HCT116 (cell line): ENCODE measurements at regions not wholly inside any gene's neighbourhood (a gene's known extent, or its start where the extent isn't known, plus 50 kb on each side); places are given as distances from the start of the nearest gene placed in this dataset.

Source experiments
- ATAC-seq: fragments of 200-7000 bp; cut with Tn5 transposase; 2 replicates; pipeline ENCODE4 v1.9.1; 2020; ENCODE audit warnings: mild to moderate bottlenecking, moderate library complexity
- BruUV-seq: library from RNA; stranded (reverse); fragments of 400-500 nt; replicated peaks from 2 replicates; lab custom pipeline; 2021; lab: Mats Ljungman, UMichigan
- CTCF ChIA-PET: fragments of 300-600 bp; sonication (Branson Sonifier 250); formaldehyde crosslinking; loops from one replicate; lab custom pipeline; 2021; ENCODE audit warnings: antibody characterized with exemption; lab: Charles Lee
- POLR2A ChIA-PET: fragments of 300-600, 350-600 bp; sonication (Branson Sonifier 250); formaldehyde crosslinking; loops from one replicate; lab custom pipeline; 2021; ENCODE audit warnings: antibody characterized with exemption; lab: Charles Lee
- RAD21 ChIA-PET, 2 experiments: fragments of 300-600 bp; sonication (Branson Sonifier 250); formaldehyde crosslinking; loops; one replicate each; lab custom pipeline; 2023; ENCODE audit warnings: low total read pairs in 2 of 2; ENCODE audit not compliant: uncharacterized antibody in 2 of 2, unreplicated experiment in 2 of 2, low non-redundant PET in 1 of 2; lab: Charles Lee
- DNase-seq: peaks from one replicate; pipeline ENCODE4 v3.0.0-alpha.2; 2010; ENCODE audit warnings: low read depth, low spot score
- H2AFZ ChIP-seq: fragments of 200-600 bp; shearing (Covaris generic), sonication (generic); 2 replicates; pipeline ENCODE4 v1.6.1; 2017; ENCODE audit warnings: low read depth, mixed run types, mixed read lengths, antibody characterized with exemption, low read length; ENCODE audit not compliant: poor library complexity, severe bottlenecking
- H3K27ac ChIP-seq: 2 replicates; pipeline ENCODE4 v1.5.1; 2012; ENCODE audit warnings: low read depth, low read length
- H3K27me3 ChIP-seq: fragments of 200-600 bp; sonication (generic); 2 replicates; pipeline ENCODE4 v1.6.1; 2016; ENCODE audit warnings: mixed run types, low read length, mixed read lengths; ENCODE audit not compliant: insufficient read depth
- H3K36me3 ChIP-seq, 2 experiments: fragments of 200-500 bp in 1 of 2; fragments of 200-600 bp in 1 of 2; sonication (Bioruptor generic) in 1 of 2; sonication (generic) in 1 of 2; 2 replicates each; pipeline versions ENCODE4 v1.5.1 to v1.6.1; 2014 to 2016; ENCODE audit warnings: low read length in 2 of 2, inconsistent platforms in 1 of 2, mixed read lengths in 1 of 2, mixed run types in 1 of 2; ENCODE audit not compliant: insufficient read depth in 2 of 2, control insufficient read depth in 1 of 2
- H3K4me1 ChIP-seq, 2 experiments: fragments of 200-600 bp in 1 of 2; sonication (generic) in 1 of 2; 2 replicates each; pipeline versions ENCODE4 v1.5.1 to v1.6.1; 2012 to 2017; ENCODE audit warnings: low read length in 2 of 2, inconsistent platforms in 1 of 2, mild to moderate bottlenecking in 1 of 2, mixed read lengths in 1 of 2, mixed run types in 1 of 2, moderate library complexity in 1 of 2; ENCODE audit not compliant: insufficient read depth in 2 of 2, control insufficient read depth in 1 of 2
- H3K4me2 ChIP-seq: fragments of 200-600 bp; sonication (generic); 2 replicates; pipeline ENCODE4 v1.6.1; 2017; ENCODE audit warnings: mixed run types, low read length, mixed read lengths
- H3K4me3 ChIP-seq, 2 experiments: fragments of 200-600 bp in 1 of 2; sonication (generic) in 1 of 2; replicated peaks in 1 of 2; 2 replicates each; pipeline ENCODE4 v1.5.1; 2011 to 2016; ENCODE audit warnings: low read length in 2 of 2, control low read depth in 1 of 2, low read depth in 1 of 2, mild to moderate bottlenecking in 1 of 2, mixed read lengths in 1 of 2, mixed run types in 1 of 2
- H3K79me2 ChIP-seq: fragments of 200-600 bp; sonication (generic); 2 replicates; pipeline ENCODE4 v1.6.1; 2017; ENCODE audit warnings: mild to moderate bottlenecking, mixed run types, low read length, moderate library complexity, mixed read lengths; ENCODE audit not compliant: insufficient read depth
- H3K9ac ChIP-seq: fragments of 200-600 bp; sonication (generic); 2 replicates; pipeline ENCODE4 v1.6.1; 2016; ENCODE audit warnings: low read length, mixed read lengths
- H3K9me2 ChIP-seq: fragments of 200-600 bp; sonication (generic), shearing (Covaris generic); 2 replicates; pipeline ENCODE4 v1.6.1; 2017; ENCODE audit warnings: mixed run types, mild to moderate bottlenecking, moderate library complexity; ENCODE audit not compliant: insufficient read depth
- H3K9me3 ChIP-seq, 2 experiments: fragments of 200-500 bp in 1 of 2; fragments of 200-600 bp in 1 of 2; sonication (Bioruptor generic) in 1 of 2; sonication (generic) in 1 of 2; 2 replicates each; pipeline ENCODE4 v1.6.1; 2014 to 2017; ENCODE audit warnings: low read length in 2 of 2, mixed read lengths in 2 of 2, inconsistent platforms in 1 of 2, low read depth in 1 of 2, mild to moderate bottlenecking in 1 of 2, mixed run types in 1 of 2, moderate library complexity in 1 of 2; ENCODE audit not compliant: control insufficient read depth in 1 of 2, insufficient read depth in 1 of 2
- H4K20me1 ChIP-seq: fragments of 200-600 bp; sonication (generic), shearing (Covaris generic); 2 replicates; pipeline ENCODE4 v1.6.1; 2017; ENCODE audit warnings: mixed run types, mild to moderate bottlenecking, moderate library complexity; ENCODE audit not compliant: insufficient read depth
- ATF3 ChIP-seq: IDR thresholded peaks from 2 replicates; pipeline ENCODE4 v1.6.1; 2012
- CBX3 ChIP-seq: IDR thresholded peaks from 2 replicates; pipeline ENCODE4 v1.6.1; 2012; ENCODE audit warnings: low read depth
- EGR1 ChIP-seq: IDR thresholded peaks from 2 replicates; pipeline ENCODE4 v1.6.1; 2012; ENCODE audit warnings: low read depth
- ELF1 ChIP-seq: IDR thresholded peaks from 2 replicates; pipeline ENCODE4 v1.6.1; 2012; ENCODE audit warnings: low read depth, borderline replicate concordance
- EZH2phosphoT487 ChIP-seq: fragments of 200-600 bp; IDR thresholded peaks from 2 replicates; pipeline ENCODE4 v1.6.1; 2018; ENCODE audit warnings: antibody characterized with exemption, borderline replicate concordance
- FOSL1 ChIP-seq: IDR thresholded peaks from 2 replicates; pipeline ENCODE4 v1.6.1; 2012; ENCODE audit warnings: low read depth
- JUND ChIP-seq: IDR thresholded peaks from 2 replicates; pipeline ENCODE4 v1.6.1; 2012
- RAD21 ChIP-seq: IDR thresholded peaks from 2 replicates; pipeline ENCODE4 v1.6.1; 2012; ENCODE audit warnings: low read depth, mild to moderate bottlenecking
- REST ChIP-seq: IDR thresholded peaks from 2 replicates; pipeline ENCODE4 v1.6.1; 2012; ENCODE audit warnings: low read depth
- SIN3A ChIP-seq: IDR thresholded peaks from 2 replicates; pipeline ENCODE4 v1.6.1; 2012; ENCODE audit warnings: low read depth
- SP1 ChIP-seq: IDR thresholded peaks from 2 replicates; pipeline ENCODE4 v1.6.1; 2012; ENCODE audit warnings: low read depth
- SRF ChIP-seq: IDR thresholded peaks from 2 replicates; pipeline ENCODE4 v1.6.1; 2012; ENCODE audit warnings: low read depth
- TCF7L2 ChIP-seq: IDR thresholded peaks from 2 replicates; pipeline ENCODE4 v1.7.0; 2011; ENCODE audit warnings: borderline replicate concordance, inconsistent platforms; ENCODE audit not compliant: insufficient read depth, insufficient read length; ENCODE audit errors: extremely low read depth
- YY1 ChIP-seq: IDR thresholded peaks from 2 replicates; pipeline ENCODE4 v1.6.1; 2011; ENCODE audit warnings: low read length, low read depth, moderate library complexity, mild to moderate bottlenecking; ENCODE audit not compliant: insufficient replicate concordance; ENCODE audit errors: extremely low read depth
- intact Hi-C: fragments of 100-400 bp; cut with micrococcal nuclease; formaldehyde crosslinking; loops from 2 replicates; pipeline ENCODE4 v1.10.0; 2022

- no peak for TF ChIP-seq REST
- no peak for TF ChIP-seq EGR1
- TF ChIP-seq YY1, result no peak
- TF ChIP-seq, all 23 proteins: peak for 2
Measured at GRCh38 chr2:120436885-120437603, 91.1 kb downstream of the INHBB start (continued).

- Histone ChIP-seq H3K79me2 (no peaks in the 10 kb centered on the region), H3K27ac (no peak overlapping the region), H3K36me3 (no peaks in the 10 kb centered on the region), H3K9me2 (no peaks in the 10 kb centered on the region), H3K4me3 (no peak overlapping the region), H3K4me1 (peaks cover 5 to 20% of the 10 kb centered on the region in 2 experiments), H2AFZ (no peak overlapping the region), H3K4me2 (no peak overlapping the region), H4K20me1 (no peaks in the 10 kb centered on the region), H3K9ac (no peak overlapping the region), H3K9me3 (no peaks in the 10 kb centered on the region), H3K27me3 (no peaks in the 10 kb centered on the region)
- no peak for DNase-seq
- no peak for ATAC-seq
- POLR2A ChIA-PET, result interaction anchor here (0.8 kb wide), 1 partner anchor 94 kb away, joined by 3 read pairs; no protein-coding TSS in a partner anchor
- no TSS peak for BruUV-seq
- TF ChIP-seq SP1, result no peak
- TF ChIP-seq ATF3, result no peak
- TF ChIP-seq SRF, result no peak
- no peak for TF ChIP-seq CBX3
- no peak for TF ChIP-seq SIN3A
- no peak for TF ChIP-seq EGR1
- no peak for TF ChIP-seq RAD21
- TF ChIP-seq EZH2phosphoT487, result no peak
- no peak for TF ChIP-seq TCF7L2
- TF ChIP-seq FOSL1, result no peak
- TF ChIP-seq ELF1, result no peak
- no peak for TF ChIP-seq JUND
- RAD21 ChIA-PET, result interaction anchor here (1.2 to 1.5 kb wide), 2 partner anchors 94 kb away, joined by 3 to 5 read pairs; no protein-coding TSS in a partner anchor
- CTCF ChIA-PET, result interaction anchor here (1.1 to 1.9 kb wide), 3 partner anchors 11 to 94 kb away, joined by 3 to 8 read pairs (median 4); no protein-coding TSS in a partner anchor
- intact Hi-C loops, result loop anchor here (2.0 to 10.0 kb wide), 2 partner anchors 93 to 237 kb away; partner anchors contain the start of gene INHBB
Measured at GRCh38 chr2:120437604-120438000, 91.7 kb downstream of the INHBB start.
